ENCODE measurements at regions not wholly inside any gene's neighbourhood (a gene's known extent, or its start where the extent isn't known, plus 50 kb on each side); places are given as distances from the start of the nearest gene placed in this dataset.

DNA sequence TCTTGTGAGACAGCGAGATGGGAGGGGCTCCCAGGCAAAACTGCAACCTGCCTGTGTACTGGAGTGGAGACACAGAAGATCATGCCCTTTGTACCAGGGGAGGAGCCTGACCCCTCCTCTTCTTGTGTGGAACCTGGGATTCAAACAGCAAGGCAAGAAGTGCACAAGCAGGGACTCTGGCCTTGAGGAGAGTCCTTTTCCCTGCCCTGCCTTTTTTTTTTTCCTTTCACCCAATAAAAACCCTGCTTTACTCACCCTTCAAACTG, 251.8 kb upstream of the OPRM1 start:
- no peak for DNase-seq (ENCODE audit: low spot score)

DNA sequence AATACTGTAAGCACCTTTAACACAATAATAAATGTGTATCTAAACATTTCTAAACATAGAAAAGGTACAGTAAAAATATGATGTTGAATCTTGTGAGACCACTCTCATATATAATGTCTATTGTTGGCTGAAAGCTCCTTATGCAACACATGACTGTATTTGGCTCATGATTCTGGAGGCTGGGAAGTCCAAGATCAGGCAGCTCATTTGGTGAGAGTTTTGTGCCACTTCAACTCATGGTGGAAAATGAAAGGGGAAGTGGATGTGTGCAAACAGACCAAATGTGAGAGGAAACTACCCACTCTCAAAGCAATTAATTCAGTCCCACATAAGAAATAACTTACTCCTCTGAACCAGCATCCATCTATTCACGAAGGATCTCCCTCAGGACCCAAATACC, 257.7 kb upstream of the OPRM1 start:
- no peak for DNase-seq (ENCODE audit: low spot score)

DNA sequence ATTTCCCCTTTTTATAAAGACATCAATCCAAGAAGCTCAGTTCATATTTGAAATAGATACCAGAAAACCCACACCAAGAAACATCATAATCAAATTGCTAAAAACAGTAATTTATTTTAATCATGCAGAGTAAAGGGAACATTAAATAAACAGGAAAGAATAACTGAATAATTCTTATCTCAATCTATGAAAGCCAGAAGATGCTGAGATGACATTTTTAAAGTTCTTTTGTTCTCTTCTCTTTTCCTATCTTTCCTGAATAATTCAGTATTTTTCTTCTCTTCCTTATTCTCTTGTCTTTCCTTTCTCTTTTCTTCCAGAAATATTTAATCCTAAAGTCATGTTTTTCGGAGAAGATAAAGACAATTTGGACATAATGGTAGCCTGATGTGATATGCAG, 259.0 kb upstream of the OPRM1 start:
- DNase-seq (ENCODE audit: low spot score) = no peak

DNA sequence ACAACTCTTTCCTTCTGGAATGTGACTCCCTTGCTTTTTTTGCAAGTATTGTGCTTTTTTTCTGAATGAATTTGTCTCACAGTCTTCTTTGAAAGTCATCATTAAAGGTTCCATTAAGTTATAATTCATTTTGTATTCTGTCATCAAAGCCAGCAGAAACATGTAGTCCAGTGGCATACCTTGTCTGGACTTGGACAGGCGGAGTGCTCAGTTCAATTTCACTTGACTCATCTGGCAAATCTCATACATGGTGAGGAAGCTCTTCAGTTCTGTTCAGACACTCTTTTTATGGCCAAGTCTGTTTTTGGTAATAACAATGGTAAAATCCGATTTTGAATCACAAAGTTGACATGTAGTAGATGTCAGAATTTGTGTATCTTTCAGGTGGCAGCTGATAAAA, 260.8 kb upstream of the OPRM1 start:
- no peak for DNase-seq (ENCODE audit: low spot score)

DNA sequence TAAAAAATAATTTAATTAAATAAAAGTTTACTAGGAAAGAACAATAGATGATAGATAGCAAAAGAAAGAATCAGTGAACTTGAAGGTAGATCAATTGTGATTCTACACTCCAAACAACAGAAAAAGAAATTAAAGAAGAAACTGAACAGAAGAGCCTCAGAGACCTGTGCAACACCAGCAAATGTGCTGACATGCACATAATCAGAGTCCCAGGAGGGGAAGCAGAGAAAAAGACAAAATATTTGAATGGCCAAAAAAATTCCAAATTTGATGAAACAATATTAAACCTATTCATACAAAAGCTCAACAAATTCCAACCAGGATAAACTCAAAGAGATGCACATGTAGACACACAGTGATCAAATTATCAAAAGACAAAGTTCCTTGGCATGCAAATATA, 267.5 kb upstream of the OPRM1 start:
- no peak for DNase-seq (ENCODE audit: low spot score)

DNA sequence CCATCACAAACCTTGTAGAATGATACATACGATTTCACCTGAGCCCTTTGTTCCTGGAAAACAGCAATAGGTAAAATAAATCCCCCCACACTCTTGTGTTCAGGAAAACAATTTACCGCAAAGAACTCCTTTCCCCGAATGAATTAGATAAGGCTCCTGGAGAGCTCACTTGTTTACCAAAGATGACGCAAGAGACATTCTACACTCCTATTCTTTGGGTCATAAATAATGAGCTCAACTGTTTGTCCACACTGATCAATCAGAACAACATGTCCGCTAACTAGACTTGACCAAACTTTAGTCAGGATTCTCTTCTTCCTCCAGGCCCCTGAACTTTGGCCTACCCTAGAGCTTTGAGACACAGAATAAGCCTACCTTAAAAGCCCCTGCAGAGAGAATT, 271.9 kb upstream of the OPRM1 start:
- no peak for DNase-seq (ENCODE audit: low spot score)

DNA sequence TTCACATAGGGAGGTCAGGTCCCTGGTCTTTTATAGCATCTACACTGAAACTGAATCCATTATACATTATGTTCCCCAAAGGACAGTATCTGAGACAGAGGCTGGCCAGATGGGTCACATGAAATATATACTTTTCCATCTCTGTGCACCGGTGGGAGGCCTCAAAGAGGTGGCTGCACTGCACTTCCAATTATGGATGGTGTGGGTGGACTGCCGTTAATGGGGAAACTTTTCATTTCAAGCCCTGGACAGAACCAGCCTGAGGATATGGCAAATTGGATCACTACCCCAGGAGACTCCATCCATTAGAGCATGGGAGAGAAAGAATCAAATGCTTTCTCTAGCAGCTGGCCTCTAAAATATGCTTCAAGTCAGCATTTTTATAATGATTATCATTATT, 280.5 kb upstream of the OPRM1 start:
- no peak for DNase-seq (ENCODE audit: low spot score)

DNA sequence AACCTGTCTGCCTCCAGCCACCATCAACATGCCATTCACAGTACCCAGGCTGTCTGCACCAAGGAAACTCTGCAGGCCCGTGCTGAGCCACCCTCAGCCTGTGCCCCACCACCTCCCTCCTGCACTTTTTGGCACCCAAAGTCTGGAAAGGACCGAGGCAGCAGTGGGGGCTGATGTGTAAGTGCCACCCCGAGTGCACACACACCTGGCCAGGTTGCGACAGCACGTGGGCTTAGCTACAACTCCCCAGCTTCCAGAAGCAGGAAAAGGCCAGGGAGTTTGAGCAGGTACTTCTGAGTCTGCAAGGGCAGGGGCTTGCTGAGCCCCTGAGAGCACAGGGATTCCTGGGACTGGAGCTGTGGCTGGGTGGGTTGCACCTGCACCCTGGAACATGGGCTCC, 303.3 kb upstream of the OPRM1 start:
- DNase-seq (ENCODE audit: low spot score) = no peak

DNA sequence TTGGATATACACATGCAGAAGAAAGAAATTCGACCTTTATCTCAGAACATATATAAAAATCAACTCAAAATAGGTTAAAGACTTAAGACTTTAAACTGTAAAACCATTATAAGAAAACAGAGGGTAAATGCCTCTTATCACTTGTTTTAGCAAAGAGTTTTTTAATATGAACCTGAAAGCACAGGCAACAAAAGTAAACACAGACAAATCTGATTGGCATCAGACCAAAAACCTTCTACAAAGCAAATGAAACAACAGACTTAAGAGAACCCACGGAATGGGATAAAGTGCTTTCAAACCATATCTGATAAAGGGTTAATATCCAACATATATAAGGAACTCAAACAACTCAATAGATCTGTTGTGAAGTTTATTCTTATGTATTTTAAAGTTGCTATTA, 309.9 kb upstream of the OPRM1 start:
- DNase-seq (ENCODE audit: low spot score) = no peak

DNA sequence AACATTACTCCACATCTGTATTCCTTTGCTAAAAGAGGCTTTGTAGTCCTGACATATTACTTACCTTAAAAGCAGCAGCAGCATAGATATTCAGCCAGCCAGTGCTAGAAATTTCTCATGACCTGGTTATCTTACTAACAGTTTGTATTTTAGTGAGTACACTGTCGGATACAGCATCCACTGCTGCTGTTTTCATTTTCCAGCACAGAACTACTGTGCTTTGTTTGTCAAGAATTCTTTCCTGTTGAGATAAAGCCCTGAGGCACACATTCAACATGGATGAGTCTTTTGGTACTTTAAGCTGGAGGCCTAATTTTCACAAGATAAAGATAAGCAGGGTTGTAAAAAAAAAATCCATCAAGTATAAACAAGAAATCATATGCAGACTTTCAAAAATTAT, 311.2 kb upstream of the OPRM1 start:
- no peak for DNase-seq (ENCODE audit: low spot score)

DNA sequence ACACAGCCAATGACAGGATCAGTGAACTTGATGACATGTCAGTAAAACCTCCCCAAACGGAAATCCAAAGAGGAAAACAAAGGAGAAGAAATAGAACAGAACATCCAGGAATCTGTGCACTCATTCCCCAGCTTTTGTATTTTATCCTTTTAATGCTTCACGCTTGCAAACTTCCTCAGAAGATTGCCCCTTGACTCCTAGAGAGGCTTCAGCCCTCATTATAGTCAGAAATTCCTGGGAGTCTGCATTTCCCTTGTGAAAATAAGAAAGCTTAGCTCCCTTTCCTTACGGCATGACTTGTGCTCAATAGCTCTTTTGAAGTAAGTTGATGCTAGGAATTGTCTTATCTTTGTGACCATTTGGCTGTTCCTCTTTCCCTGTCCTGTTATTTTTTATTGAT, 313.6 kb upstream of the OPRM1 start:
- no peak for DNase-seq (ENCODE audit: low spot score)

DNA sequence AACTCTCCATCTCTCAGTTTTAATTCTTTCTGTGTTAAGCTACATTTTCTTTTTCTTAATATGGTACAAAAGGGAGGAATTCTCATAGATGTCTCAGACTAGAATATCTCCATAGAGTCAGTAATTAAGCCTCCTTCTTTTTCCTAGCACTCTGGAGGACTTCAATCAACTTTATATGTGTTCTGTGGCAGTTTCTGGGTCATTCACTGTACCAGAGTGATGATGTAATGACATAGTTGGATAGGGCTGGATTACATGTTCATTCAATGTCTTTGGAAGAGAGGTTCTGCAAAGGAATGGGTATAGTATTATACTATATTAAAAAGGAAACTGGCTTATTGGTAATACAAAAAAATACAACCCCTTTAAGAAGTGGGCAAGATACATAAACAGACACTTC, 318.3 kb upstream of the OPRM1 start:
- DNase-seq (ENCODE audit: low spot score) = no peak

DNA sequence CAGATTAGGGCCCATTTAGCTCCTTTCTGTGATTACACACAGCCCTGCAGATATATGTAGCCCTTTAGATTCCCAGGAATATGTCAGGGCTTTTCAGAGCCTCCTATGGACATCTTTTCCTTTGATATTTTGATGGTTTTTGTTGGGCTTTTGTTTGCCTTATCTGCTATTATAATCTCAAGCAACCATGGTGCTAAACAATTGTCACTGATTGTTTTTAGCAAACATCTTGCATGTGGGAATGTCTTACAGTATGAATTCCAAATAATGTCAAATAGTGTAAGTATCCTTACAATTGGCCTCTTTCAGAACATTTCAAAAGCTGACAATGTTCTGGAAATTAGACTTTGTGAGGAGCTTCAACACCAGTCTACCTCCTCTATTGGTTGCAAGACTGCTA, 333.6 kb upstream of the OPRM1 start:
- no peak for DNase-seq (ENCODE audit: low spot score)

DNA sequence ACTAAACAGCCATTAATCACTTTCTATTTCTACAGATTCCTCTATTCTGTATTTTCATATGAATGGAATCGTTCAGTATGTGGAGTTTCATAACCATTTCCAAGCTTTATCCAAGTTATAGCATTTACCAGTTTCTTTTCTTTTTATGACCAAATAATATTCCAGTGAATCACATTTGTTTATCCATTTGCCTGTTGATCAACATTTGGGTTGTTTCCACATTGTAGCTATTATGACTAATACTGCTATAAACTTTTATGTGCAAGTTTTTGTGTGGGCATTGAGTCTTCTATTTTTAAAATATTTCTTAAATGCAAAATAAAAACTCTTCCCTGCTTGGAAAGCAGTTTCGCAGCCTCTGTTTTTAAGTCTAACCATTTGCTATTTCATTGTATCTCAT, 336.4 kb upstream of the OPRM1 start:
- no peak for DNase-seq (ENCODE audit: low spot score)

DNA sequence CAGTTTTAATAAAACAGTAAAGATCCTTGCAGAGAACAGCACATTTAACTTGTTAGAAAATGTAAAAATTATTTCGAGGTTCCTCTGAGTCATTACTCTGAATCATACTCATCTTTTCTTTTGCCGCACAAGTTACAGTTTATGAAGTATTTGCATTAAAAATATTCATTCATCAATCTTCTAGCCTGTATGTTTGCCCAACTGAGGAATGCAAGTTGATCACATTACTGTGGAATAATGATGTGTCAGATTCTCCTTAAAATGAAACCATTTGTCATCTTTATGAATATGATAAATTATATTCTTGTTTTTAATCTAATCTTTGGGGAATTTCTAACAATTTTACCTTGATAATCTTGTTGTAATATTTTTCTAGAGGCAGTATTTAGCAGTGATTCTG, 340.4 kb upstream of the OPRM1 start:
- no peak for DNase-seq (ENCODE audit: low spot score)

DNA sequence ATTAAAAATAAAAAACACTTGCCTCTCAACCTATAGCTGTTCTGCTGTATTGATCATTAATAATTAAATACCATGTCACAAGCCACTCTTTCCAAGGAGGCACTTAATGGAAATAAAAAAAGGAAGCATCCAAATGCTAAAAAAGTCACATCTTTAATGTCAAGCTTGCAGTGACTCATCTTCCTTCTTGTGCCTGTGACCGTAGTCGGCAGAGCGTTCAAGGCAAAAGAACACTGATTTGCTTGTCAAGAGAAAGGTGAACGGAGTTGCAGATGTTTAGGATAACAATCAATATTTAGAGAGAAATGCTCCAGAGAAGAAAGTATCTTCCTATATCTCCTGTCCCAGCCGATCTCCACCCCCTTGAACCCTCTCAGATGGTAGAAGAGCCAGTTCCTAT, 341.0 kb upstream of the OPRM1 start:
- DNase-seq (ENCODE audit: low spot score) = no peak

DNA sequence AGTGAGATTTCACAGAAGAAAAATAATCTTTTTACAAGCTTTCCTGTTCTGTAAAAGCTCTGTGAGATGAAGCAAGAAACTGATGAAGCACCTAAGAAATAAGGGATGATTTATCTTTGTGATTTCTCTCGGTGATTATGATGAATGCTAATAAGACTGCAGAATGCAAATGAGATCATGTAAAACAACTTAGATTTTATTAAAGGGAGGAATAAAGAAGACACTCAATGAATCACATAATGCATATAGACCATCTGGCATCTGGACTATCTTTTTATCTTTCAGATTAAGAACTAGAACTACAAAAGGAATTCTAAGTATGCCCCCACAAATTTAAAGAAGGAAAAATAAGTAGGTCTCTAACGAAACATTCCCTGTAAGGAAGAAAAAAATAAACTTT, 361.5 kb upstream of the OPRM1 start:
- no peak for DNase-seq (ENCODE audit: low spot score)

DNA sequence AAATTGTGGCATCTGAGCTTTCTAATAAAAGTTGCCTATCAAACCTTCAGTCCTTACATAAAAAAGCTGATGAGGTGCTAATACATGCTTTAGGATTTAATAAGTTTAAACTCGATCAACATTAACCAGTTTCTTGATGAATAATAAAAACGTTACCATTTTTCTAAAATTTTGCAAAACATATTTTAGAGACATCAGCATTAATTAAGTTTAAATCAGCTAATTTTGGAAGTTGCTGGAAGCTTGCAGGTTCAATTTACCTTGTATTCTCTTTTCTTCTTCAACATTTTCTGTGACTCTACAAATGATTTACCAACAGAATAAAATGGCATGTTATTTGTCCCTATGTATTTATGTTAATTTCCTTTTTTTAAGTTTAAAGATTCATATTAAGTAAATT, 365.3 kb upstream of the OPRM1 start:
- DNase-seq (ENCODE audit: low spot score) = no peak

DNA sequence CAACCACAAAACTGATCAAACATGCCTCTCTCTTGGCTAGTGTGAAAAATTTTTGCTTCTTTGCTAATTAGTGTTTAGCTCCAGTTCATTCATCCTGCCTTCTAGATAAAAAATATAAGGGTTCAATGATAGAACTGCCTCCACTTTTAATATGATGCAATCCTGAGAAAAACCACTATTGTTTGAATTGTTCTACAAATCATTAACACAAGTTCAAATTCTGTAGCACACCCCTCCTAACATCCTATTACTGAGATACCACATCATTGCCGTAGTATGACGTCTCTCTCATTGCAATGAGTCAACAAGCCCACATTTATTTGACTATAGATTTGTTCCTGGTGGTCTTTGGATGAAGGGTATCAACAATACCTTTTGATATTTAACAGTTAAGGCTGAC, 365.8 kb upstream of the OPRM1 start:
- DNase-seq (ENCODE audit: low spot score) = no peak

DNA sequence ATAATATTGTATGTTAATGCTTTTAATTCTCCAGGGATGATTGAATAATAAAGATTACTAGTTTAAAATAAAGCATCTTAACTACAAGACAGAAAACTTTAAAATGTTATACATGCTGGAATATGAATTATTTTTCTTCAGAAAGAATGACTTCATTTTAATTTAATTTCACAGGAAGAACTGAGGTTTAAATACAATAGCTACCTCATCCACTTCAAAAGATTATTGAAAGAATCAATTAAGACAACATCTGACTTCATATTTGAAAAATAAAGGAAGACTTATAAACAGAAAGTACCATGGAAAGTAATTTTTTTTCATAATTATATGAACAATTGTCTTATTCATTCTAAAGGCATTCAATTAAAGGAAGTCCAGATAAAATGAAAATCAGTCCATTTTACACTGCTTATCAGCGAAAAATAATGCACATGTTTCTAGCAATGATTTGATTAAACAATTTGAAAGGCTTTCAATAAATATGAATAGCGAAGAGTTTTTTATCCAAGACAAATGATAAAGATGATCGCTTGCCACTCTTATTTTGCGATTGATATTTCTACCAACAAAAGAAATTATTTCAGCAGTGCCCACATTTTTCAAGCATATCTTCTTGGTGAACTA, 368.5 kb upstream of the OPRM1 start:
- no peak for DNase-seq (ENCODE audit: low spot score)

DNA sequence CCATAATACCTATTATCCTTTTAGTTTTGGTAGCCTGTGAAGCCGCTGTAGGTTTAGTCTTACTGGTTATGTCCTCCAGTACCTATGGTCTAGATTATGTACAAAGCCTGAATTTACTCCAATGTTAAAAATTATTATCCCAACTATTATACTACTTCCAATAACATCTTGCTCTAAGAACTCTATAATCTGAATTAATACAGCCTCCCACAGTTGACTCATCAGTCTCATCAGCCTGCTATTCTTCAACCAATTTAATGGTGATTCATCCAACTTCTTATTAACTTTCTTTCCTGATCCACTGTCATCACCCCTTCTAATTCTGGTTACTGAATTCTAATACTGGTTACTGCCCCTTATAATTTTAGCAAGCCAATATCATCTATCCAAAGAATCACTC, 370.3 kb upstream of the OPRM1 start:
- DNase-seq (ENCODE audit: low spot score) = no peak

DNA sequence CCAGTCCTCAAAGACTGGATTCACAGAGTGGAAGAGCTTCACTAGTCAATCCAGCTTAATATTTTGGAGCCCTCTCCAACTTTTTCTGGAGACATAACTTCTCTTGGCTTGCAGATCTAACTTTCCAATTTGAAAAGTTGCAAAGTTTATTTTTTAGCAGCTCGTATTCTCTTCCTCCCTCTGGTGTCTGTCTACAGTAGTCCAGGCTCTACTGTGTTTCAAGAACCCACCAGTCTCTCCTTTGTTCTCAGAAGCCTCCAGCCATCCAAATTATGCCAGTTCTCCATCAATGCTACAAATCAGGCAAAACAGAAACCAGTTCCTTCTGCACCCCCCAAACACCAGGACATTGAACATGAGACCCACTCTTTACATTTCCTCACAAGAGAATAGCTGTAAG, 376.1 kb upstream of the OPRM1 start:
- no peak for DNase-seq (ENCODE audit: low spot score)

DNA sequence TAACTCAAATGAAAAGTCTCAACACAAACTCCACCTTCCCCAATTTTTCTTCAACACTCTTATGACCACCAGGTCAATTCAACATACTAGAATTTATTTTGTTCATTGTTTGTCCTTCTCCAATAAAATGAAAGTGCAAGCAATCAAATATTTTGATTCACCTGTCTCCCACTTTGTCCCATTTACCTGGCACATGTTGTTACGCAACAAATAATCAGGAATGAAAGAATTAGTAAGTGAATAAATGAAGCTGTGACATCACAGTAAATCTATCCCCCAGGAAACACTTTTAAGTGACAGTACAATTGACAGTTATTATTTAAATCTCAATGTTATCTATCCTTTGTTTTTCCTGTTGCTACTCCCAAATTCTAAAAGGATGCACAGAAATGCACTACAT, 393.7 kb upstream of the OPRM1 start:
- DNase-seq (ENCODE audit: low spot score) = no peak

DNA sequence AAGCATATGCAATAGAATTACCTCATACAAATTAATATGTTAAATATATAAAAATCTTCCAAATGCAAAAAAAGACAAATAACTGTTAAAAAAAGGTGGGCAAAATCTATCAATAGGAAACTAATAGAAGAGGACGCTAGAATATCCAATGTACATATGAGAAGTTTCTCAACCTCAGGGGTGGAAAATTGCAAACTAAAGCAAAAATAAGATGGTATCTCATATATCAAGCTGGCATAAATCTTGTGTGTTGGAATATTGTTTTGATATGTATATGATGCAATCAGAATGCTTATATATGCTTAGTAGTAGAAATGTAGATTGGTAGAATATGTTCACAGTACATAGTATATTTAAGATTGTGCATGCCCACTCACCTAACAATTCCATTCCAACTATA, 395.0 kb upstream of the OPRM1 start:
- no peak for DNase-seq (ENCODE audit: low spot score)

DNA sequence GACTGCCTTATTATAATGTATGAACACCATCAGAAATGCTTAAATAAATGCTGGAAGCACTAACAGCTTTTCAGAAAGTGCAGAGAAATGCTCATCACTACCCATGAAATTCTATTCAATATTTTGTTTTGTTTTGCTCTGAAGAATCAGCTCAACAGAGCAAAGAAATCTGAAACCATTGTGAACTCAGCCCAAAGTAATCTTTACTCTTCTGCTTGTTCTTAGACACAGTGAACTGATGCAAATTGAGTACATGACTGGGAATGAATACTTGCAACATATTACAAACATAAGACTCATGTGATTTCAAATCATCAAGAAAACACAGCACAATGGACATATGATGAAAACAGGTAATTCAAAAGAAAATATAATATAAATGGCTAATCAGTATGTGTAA, 404.6 kb upstream of the OPRM1 start:
- DNase-seq (ENCODE audit: low spot score) = no peak
